ENCODE measurements at regions not wholly inside any gene's neighbourhood (a gene's known extent, or its start where the extent isn't known, plus 50 kb on each side); places are given as distances from the start of the nearest gene placed in this dataset.

GRCh38 chr6:45808042-45808645, 207.5 kb downstream of the CLIC5 start:
- ChIA-PET POLR2A (ENCODE audit: unreplicated experiment) (no interaction called here), CTCF (interaction anchor here (0.6 to 1.4 kb wide), 3 partner anchors 12 to 847 kb away, joined by 3 to 6 read pairs (median 3); no protein-coding TSS in a partner anchor)
- Histone ChIP-seq H2BK120ac (ENCODE audit: low read depth, low read length) (no peak overlapping the region), H4K8ac (ENCODE audit: low read depth in 2 of 2, low read length in 2 of 2) (no peak overlapping the region), H3K9me3 (ENCODE audit: control insufficient read depth, insufficient read depth, low read length) (no peaks in the 10 kb centered on the region), H3K56ac (ENCODE audit: extremely low read depth, insufficient read depth, low read length) (no peak overlapping the region), H2BK20ac (ENCODE audit: low read depth, low read length) (no peak overlapping the region), H2BK5ac (ENCODE audit: low read depth, low read length, poor library complexity, severe bottlenecking) (no peak overlapping the region), H2AFZ (replicated peaks; ENCODE audit: low read length, poor library complexity) (no peak overlapping the region), H4K5ac (ENCODE audit: low read depth, low read length) (no peak overlapping the region), H3K79me1 (ENCODE audit: low read depth in 1 of 2, low read length in 2 of 2) (no peaks in the 10 kb centered on the region), H3K4ac (ENCODE audit: low read depth, low read length) (no peak overlapping the region), H2AK5ac (ENCODE audit: low read depth, low read length) (no peak overlapping the region), H3K9ac (ENCODE audit: low read depth, low read length) (no peak overlapping the region), H3K9me1 (ENCODE audit: insufficient read depth, low read length) (no peaks in the 10 kb centered on the region), H3K4me1 (ENCODE audit: control insufficient read depth, insufficient read depth, low read length) (no peaks in the 10 kb centered on the region), H3K27ac (ENCODE audit: insufficient read depth, low read length) (no peak overlapping the region), H2BK15ac (ENCODE audit: low read depth, low read length) (no peak overlapping the region), H3K36me3 (ENCODE audit: control insufficient read depth, insufficient read depth, low read length) (no peaks in the 10 kb centered on the region), H4K20me1 (ENCODE audit: insufficient read depth, low read length) (no peaks in the 10 kb centered on the region), H4K91ac (ENCODE audit: insufficient read depth, low read depth, low read length) (no peak overlapping the region), H2AK9ac (replicated peaks; ENCODE audit: low read depth, low read length, poor library complexity) (no peak overlapping the region), H3K23ac (ENCODE audit: low read depth, low read length) (no peak overlapping the region), H3K27me3 (ENCODE audit: control insufficient read depth, insufficient read depth, low read length) (peaks cover 22% of the 10 kb centered on the region), H3K14ac (replicated peaks; ENCODE audit: low read depth, low read length) (no peak overlapping the region), H3K18ac (ENCODE audit: low read depth, low read length) (no peak overlapping the region), H3K4me2 (ENCODE audit: low read depth, low read length) (no peak overlapping the region), H3K4me3 (ENCODE audit: insufficient read depth, low read depth, low read length) (no peak overlapping the region)
- no peak for ATAC-seq (ENCODE audit: low read depth)
- dilution Hi-C loops (cut with HindIII; ENCODE audit: low sequenced_read_pairs, unreplicated experiment) (no loop called here), intact Hi-C loops (cut with micrococcal nuclease) (no loop called here), in situ Hi-C loops (cut with MboI; ENCODE audit: low sequenced_read_pairs) (no loop called here)
- BruUV-seq (replicated peaks): no TSS peak
- no peak for DNase-seq
- WGBS, 2 experiments (ENCODE audit: extremely low coverage in 2 of 2, insufficient read length in 1 of 2): 39% methylated on average over 3 of the region's 7 CpGs; no CpG with 5 or more reads in 1 of the 2 experiments
- TF ChIP-seq MXI1 (IDR thresholded peaks at IDR 0.05; ENCODE audit: borderline replicate concordance, low read depth, low read length): no peak
- no peak for TF ChIP-seq FOS (IDR thresholded peaks at IDR 0.05; ENCODE audit: low read depth, low read length)
- TF ChIP-seq CEBPB (IDR thresholded peaks at IDR 0.05; ENCODE audit: low read depth, low read length): no peak
- TF ChIP-seq CTCF (conservative IDR thresholded peaks at IDR 0.05; ENCODE audit: low read depth, low read length): no peak
- TF ChIP-seq NFE2L2 (IDR thresholded peaks at IDR 0.05; ENCODE audit: low read depth, low read length): no peak
